Astrocyte (in vitro differentiated cells and primary cell): ENCODE measurements at regions not wholly inside any gene's neighbourhood (a gene's known extent, or its start where the extent isn't known, plus 50 kb on each side); places are given as distances from the start of the nearest gene placed in this dataset.

ENCODE experiments used
- DNase-seq: peaks from one replicate; pipeline ENCODE4 v3.0.0-alpha.2; 2010; ENCODE audit warnings: low read depth
- FAIRE-seq: peaks from 2 replicates; lab custom pipeline; 2011; peaks lifted over from hg19 to GRCh38; lab: Jason Lieb, UNC
- H2AFZ ChIP-seq: 2 replicates; pipeline ENCODE4 v1.6.0; 2012; ENCODE audit warnings: low read depth, low read length, inconsistent platforms
- H3K27ac ChIP-seq: 2 replicates; pipeline ENCODE4 v1.5.1; 2011; ENCODE audit warnings: low read depth, low read length, inconsistent platforms
- H3K27me3 ChIP-seq: 2 replicates; pipeline ENCODE4 v1.6.0; 2011; ENCODE audit warnings: low read length, inconsistent platforms; ENCODE audit not compliant: insufficient read depth
- H3K36me3 ChIP-seq: 2 replicates; pipeline ENCODE4 v1.5.1; 2011; ENCODE audit warnings: low read length, inconsistent platforms; ENCODE audit not compliant: insufficient read depth
- H3K4me1 ChIP-seq: 2 replicates; pipeline ENCODE4 v1.5.1; 2011; ENCODE audit warnings: low read length, inconsistent platforms; ENCODE audit not compliant: insufficient read depth
- H3K4me2 ChIP-seq: 2 replicates; pipeline ENCODE4 v1.6.0; 2012; ENCODE audit warnings: low read length, inconsistent platforms
- H3K4me3 ChIP-seq: 2 replicates; pipeline ENCODE4 v1.5.1; 2011; ENCODE audit warnings: low read depth, mild to moderate bottlenecking, low read length, inconsistent platforms; ENCODE audit not compliant: insufficient read depth
- H3K79me2 ChIP-seq: 2 replicates; pipeline ENCODE4 v1.6.0; 2012; ENCODE audit warnings: mild to moderate bottlenecking, low read length, inconsistent platforms; ENCODE audit not compliant: insufficient read depth
- H3K9ac ChIP-seq: 2 replicates; pipeline ENCODE4 v1.6.0; 2012; ENCODE audit warnings: mild to moderate bottlenecking, low read length, inconsistent platforms
- H3K9me3 ChIP-seq: 2 replicates; pipeline ENCODE4 v1.5.1; 2012; ENCODE audit warnings: low read depth, mild to moderate bottlenecking, low read length, inconsistent platforms; ENCODE audit not compliant: insufficient read depth
- H4K20me1 ChIP-seq: 2 replicates; pipeline ENCODE4 v1.6.0; 2012; ENCODE audit warnings: low read length, inconsistent platforms; ENCODE audit not compliant: insufficient read depth
- H3K27ac Mint-ChIP-seq: one replicate; pipeline ENCODE4 v1.8.0; 2021; ENCODE audit warnings: mild to moderate bottlenecking, mixed read lengths; ENCODE audit not compliant: unreplicated experiment
- H3K27me3 Mint-ChIP-seq: one replicate; pipeline ENCODE4 v1.8.0; 2021; ENCODE audit warnings: low read depth, mixed read lengths; ENCODE audit not compliant: unreplicated experiment
- H3K36me3 Mint-ChIP-seq: one replicate; pipeline ENCODE4 v1.8.0; 2021; ENCODE audit warnings: low read depth, mixed read lengths; ENCODE audit not compliant: unreplicated experiment
- H3K4me1 Mint-ChIP-seq: one replicate; pipeline ENCODE4 v1.8.0; 2021; ENCODE audit warnings: low read depth, mixed read lengths; ENCODE audit not compliant: unreplicated experiment
- H3K4me3 Mint-ChIP-seq: one replicate; pipeline ENCODE4 v1.8.0; 2021; ENCODE audit warnings: mild to moderate bottlenecking, moderate library complexity, mixed read lengths; ENCODE audit not compliant: unreplicated experiment
- H3K9me3 Mint-ChIP-seq: one replicate; pipeline ENCODE4 v1.8.0; 2021; ENCODE audit warnings: mild to moderate bottlenecking, mixed read lengths; ENCODE audit not compliant: unreplicated experiment
- EZH2 ChIP-seq: IDR thresholded peaks from 2 replicates; pipeline ENCODE4 v1.6.1; 2012; ENCODE audit warnings: mild to moderate bottlenecking, low read length, inconsistent platforms; ENCODE audit not compliant: insufficient read depth
- TF ChIP-seq, protein P1 (sequence below): IDR thresholded peaks from 2 replicates; pipeline ENCODE4 v1.5.1; 2011; ENCODE audit warnings: low read depth, mild to moderate bottlenecking, inconsistent platforms, low read length, moderate library complexity; ENCODE audit not compliant: insufficient read depth

DNA sequence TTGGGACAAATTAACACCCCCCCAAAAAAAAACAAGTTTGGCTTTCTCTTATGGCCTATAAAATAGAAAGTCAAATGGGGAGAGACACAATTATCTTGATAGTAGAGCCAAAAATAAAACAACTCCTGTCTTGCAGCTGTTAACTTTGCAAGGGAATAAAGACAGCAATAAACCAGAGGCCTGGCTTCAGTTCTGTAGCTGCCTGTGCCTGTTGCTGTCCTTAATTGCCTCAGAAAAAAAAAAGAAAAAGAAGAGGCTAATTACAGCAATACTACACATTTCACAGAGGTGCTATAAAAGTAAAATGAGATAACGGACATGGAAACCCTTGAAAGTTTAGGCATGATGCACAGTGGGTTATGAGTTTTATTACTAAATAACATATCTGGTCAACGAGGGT lies 170.7 kb upstream of the IRX1 start:
- H3K9me3 Mint-ChIP-seq, result peaks cover 4% of the 10 kb centered on the region

DNA sequence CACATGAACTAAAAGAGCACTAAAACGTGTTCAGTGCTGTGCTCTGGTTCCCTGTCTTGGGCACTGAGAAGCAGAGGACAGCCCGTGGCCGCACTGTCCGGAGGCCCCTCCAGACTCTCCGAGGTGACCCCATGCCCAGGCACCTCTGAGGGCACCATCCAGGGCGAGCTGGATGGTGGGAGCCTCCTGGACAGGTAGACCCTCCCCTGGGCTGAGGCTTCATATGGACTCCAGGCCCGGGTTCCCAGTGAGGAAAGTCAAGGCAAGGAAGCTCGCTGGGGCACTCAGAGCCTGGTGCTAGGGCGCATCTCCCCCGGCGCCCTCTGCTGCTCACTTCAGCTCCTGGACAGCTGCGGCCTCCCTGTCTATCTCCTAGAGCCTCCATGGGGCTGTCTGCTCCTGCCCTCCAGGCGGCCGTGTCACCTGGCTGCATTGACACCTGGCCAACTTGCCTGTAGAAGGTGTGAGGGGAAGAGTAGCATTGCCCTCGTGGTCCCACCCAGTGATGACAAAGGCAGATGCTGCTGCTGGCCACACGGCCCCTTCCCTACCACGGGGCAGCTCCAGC lies 178.2 kb upstream of the IRX1 start:
- FAIRE-seq (no peak), DNase-seq (no peak)
- H3K9me3 Mint-ChIP-seq, result peaks cover 2% of the 10 kb centered on the region
- no peak overlapping the region for H3K4me3 Mint-ChIP-seq
- no peaks in the 10 kb centered on the region for H3K27me3 ChIP-seq
- no peak overlapping the region for H3K4me3 ChIP-seq
- peaks cover 15% of the 10 kb centered on the region for H3K9me3 ChIP-seq
- H3K9ac ChIP-seq, result no peak overlapping the region
- peaks cover 23% of the 10 kb centered on the region for H3K27me3 Mint-ChIP-seq
- H3K4me1 Mint-ChIP-seq, result no peaks in the 10 kb centered on the region
- H3K79me2 ChIP-seq, result no peaks in the 10 kb centered on the region
- no peaks in the 10 kb centered on the region for H4K20me1 ChIP-seq
- H3K4me2 ChIP-seq, result no peak overlapping the region
- no peak overlapping the region for H3K27ac Mint-ChIP-seq
- no peaks in the 10 kb centered on the region for H3K36me3 ChIP-seq
- TF ChIP-seq, protein P1, sequence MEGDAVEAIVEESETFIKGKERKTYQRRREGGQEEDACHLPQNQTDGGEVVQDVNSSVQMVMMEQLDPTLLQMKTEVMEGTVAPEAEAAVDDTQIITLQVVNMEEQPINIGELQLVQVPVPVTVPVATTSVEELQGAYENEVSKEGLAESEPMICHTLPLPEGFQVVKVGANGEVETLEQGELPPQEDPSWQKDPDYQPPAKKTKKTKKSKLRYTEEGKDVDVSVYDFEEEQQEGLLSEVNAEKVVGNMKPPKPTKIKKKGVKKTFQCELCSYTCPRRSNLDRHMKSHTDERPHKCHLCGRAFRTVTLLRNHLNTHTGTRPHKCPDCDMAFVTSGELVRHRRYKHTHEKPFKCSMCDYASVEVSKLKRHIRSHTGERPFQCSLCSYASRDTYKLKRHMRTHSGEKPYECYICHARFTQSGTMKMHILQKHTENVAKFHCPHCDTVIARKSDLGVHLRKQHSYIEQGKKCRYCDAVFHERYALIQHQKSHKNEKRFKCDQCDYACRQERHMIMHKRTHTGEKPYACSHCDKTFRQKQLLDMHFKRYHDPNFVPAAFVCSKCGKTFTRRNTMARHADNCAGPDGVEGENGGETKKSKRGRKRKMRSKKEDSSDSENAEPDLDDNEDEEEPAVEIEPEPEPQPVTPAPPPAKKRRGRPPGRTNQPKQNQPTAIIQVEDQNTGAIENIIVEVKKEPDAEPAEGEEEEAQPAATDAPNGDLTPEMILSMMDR, result no peak
- no peak for TF ChIP-seq EZH2
- H3K4me1 ChIP-seq, result no peaks in the 10 kb centered on the region
- H3K36me3 Mint-ChIP-seq, result no peaks in the 10 kb centered on the region
- no peak overlapping the region for H2AFZ ChIP-seq
- no peak overlapping the region for H3K27ac ChIP-seq

More for the DNA sequence above, 170.7 kb upstream of the IRX1 start:
- Histone ChIP-seq H2AFZ (no peak overlapping the region), H3K4me3 (no peak overlapping the region), H4K20me1 (no peaks in the 10 kb centered on the region), H3K9ac (no peak overlapping the region), H3K79me2 (no peaks in the 10 kb centered on the region), H3K27me3 (no peaks in the 10 kb centered on the region), H3K4me2 (no peak overlapping the region), H3K27ac (no peak overlapping the region), H3K36me3 (no peaks in the 10 kb centered on the region), H3K9me3 (peaks cover 5% of the 10 kb centered on the region), H3K4me1 (no peaks in the 10 kb centered on the region)
- no peak for TF ChIP-seq EZH2
- TF ChIP-seq, protein P1, result no peak
- DNase-seq, result no peak
- no peak overlapping the region for H3K27ac Mint-ChIP-seq
- FAIRE-seq, result no peak
- H3K4me1 Mint-ChIP-seq, result no peaks in the 10 kb centered on the region
- H3K4me3 Mint-ChIP-seq, result no peak overlapping the region
- H3K36me3 Mint-ChIP-seq, result no peaks in the 10 kb centered on the region
- H3K27me3 Mint-ChIP-seq, result peaks cover 16% of the 10 kb centered on the region

DNA sequence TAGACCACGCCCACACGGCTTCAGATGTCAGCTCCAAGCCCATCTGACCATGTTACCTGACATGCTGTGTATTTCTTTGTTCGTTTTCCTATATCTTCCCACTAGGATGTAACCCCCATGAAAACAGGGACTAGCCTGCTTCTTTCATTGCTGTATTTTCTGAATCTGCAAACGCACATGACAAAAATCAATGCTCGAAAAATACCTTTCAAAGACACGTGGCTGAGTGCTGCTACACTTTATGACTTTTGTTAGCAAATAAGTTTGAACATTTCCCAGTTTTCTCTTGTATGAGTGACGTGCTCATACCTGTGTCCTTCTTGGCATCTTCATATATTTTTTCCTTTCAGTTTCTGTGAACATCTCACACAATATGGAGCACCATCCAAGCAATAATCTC lies 181.3 kb upstream of the IRX1 start:
- H3K9me3 ChIP-seq, result peaks cover 10% of the 10 kb centered on the region
- peaks cover 13% of the 10 kb centered on the region for H3K9me3 Mint-ChIP-seq
- TF ChIP-seq, protein P1, result no peak
- no peak for TF ChIP-seq EZH2
- no peaks in the 10 kb centered on the region for H3K36me3 ChIP-seq
- H3K9ac ChIP-seq, result no peak overlapping the region
- H2AFZ ChIP-seq, result no peak overlapping the region
- H3K4me3 Mint-ChIP-seq, result no peak overlapping the region
- no peak overlapping the region for H3K27ac ChIP-seq
- no peaks in the 10 kb centered on the region for H3K79me2 ChIP-seq
- no peaks in the 10 kb centered on the region for H3K4me1 ChIP-seq
- H3K4me1 Mint-ChIP-seq, result no peaks in the 10 kb centered on the region
- H3K27me3 Mint-ChIP-seq, result peaks cover 18% of the 10 kb centered on the region
- H3K4me3 ChIP-seq, result no peak overlapping the region
- H3K36me3 Mint-ChIP-seq, result no peaks in the 10 kb centered on the region
- no peaks in the 10 kb centered on the region for H3K27me3 ChIP-seq
- H3K27ac Mint-ChIP-seq, result no peak overlapping the region
- no peak overlapping the region for H3K4me2 ChIP-seq
- FAIRE-seq (no peak), DNase-seq (no peak)
- H4K20me1 ChIP-seq, result no peaks in the 10 kb centered on the region
